Prostate gland (tissue), 2 donors: ENCODE measurements at regions not wholly inside any gene's neighbourhood (a gene's known extent, or its start where the extent isn't known, plus 50 kb on each side); places are given as distances from the start of the nearest gene placed in this dataset.

Source experiments
- CTCF ChIP-seq, 4 experiments: fragments of 200-600 bp in 2 of 4; fragments of 450-650 bp in 2 of 4; sonication (generic) in 2 of 4; IDR thresholded peaks; 1 replicate in 3 of 4; 2 replicates in 1 of 4; pipeline ENCODE4 v1.5.1; 2016 to 2019; ENCODE audit warnings: antibody characterized with exemption in 4 of 4, mild to moderate bottlenecking in 2 of 4, moderate library complexity in 2 of 4
- POLR2A ChIP-seq: fragments of 450-650 bp; IDR thresholded peaks from one replicate; pipeline ENCODE4 v1.6.1; 2016; ENCODE audit warnings: antibody characterized with exemption, mild to moderate bottlenecking

- no peak for TF ChIP-seq POLR2A
- TF ChIP-seq CTCF (IDR thresholded peaks at IDR 0.05), result no peak
Measured at GRCh38 chr15:22237891-22238275, 157.6 kb downstream of the OR4M2 start.
